Dermis blood vessel endothelial cell (primary cell): ENCODE measurements at regions not wholly inside any gene's neighbourhood (a gene's known extent, or its start where the extent isn't known, plus 50 kb on each side); places are given as distances from the start of the nearest gene placed in this dataset.

Experiments
- DNase-seq: peaks from one replicate; pipeline ENCODE4 v3.0.0; 2010

- no peak for DNase-seq
These were observed 335.3 kb downstream of the CTTN start for GRCh38 chr11:70733327-70734325.

- no peak for DNase-seq
These were observed 336.1 kb downstream of the CTTN start for GRCh38 chr11:70734379-70734778.

GRCh38 chr11:70734911-70735310 lies 336.6 kb downstream of the CTTN start:
- DNase-seq, result no peak

GRCh38 chr11:70735976-70736375 lies 337.6 kb downstream of the CTTN start:
- no peak for DNase-seq

GRCh38 chr11:70736461-70736860 lies 338.1 kb downstream of the CTTN start:
- DNase-seq, result no peak

- no peak for DNase-seq
These were observed 338.8 kb downstream of the CTTN start for GRCh38 chr11:70736937-70737640.

- no peak for DNase-seq
These were observed 339.7 kb downstream of the CTTN start for GRCh38 chr11:70737816-70738630.

- no peak for DNase-seq
These were observed 340.3 kb downstream of the CTTN start for GRCh38 chr11:70738661-70739060.

GRCh38 chr11:70739091-70739490 lies 340.8 kb downstream of the CTTN start:
- no peak for DNase-seq

GRCh38 chr11:70739811-70740487 lies 341.6 kb downstream of the CTTN start:
- no peak for DNase-seq

GRCh38 chr11:70740488-70740851 lies 342.1 kb downstream of the CTTN start:
- DNase-seq, result no peak

GRCh38 chr11:70741085-70741484 lies 342.8 kb downstream of the CTTN start:
- no peak for DNase-seq

GRCh38 chr11:70742553-70743291 lies 344.4 kb downstream of the CTTN start:
- no peak for DNase-seq

GRCh38 chr11:70743329-70743728 lies 345.0 kb downstream of the CTTN start:
- no peak for DNase-seq

GRCh38 chr11:70743941-70744351 lies 345.6 kb downstream of the CTTN start:
- no peak for DNase-seq

- no peak for DNase-seq
These were observed 346.3 kb downstream of the CTTN start for GRCh38 chr11:70744396-70745185.

- no peak for DNase-seq
These were observed 347.1 kb downstream of the CTTN start for GRCh38 chr11:70745451-70745850.

GRCh38 chr11:70745941-70746340 lies 347.6 kb downstream of the CTTN start:
- DNase-seq, result no peak

- DNase-seq, result no peak
These were observed 348.0 kb downstream of the CTTN start for GRCh38 chr11:70746351-70746750.

GRCh38 chr11:70747285-70747684 lies 349.0 kb downstream of the CTTN start:
- DNase-seq, result no peak

- DNase-seq, result no peak
These were observed 349.6 kb downstream of the CTTN start for GRCh38 chr11:70747921-70748320.
